GM19193 (cell line): ENCODE measurements at regions not wholly inside any gene's neighbourhood (a gene's known extent, or its start where the extent isn't known, plus 50 kb on each side); places are given as distances from the start of the nearest gene placed in this dataset.

Source experiments
- POLR2A ChIP-seq: IDR thresholded peaks from 4 replicates; pipeline ENCODE4 v1.6.1; 2011; ENCODE audit not compliant: insufficient read depth, insufficient read length; ENCODE audit errors: extremely low read depth

DNA sequence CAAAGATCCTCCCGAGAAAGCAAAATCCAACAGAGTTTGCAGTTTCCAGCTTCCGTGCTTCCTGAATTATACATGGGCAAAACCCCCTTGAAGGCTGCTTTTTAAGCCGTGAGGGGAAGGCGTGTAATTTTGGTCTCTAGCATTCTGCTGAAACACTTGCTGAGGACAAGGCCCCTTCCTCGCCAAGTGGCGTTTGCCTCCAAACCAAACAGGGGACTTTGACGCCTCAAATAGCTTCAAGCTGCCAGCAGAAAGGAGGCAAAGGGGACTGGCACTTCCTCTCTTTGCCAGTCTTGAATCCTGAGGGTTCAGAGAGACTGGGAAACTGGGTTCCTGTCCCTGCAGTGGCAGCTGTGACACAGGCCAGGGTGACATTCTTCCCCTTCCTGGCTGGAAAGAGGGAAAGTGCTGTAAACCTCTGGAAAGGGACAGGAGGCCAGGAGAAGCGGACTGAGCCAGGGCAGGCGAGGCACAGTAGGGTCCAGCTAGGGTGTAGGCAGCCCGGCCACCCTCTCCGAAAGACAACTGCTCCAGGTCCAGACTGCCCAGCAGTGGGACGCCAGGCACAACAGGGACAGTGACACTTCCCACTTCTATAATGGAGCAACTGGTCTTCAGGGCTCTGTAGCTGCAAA is 96.2 kb upstream of the MED13L start:
- TF ChIP-seq POLR2A: no peak

DNA sequence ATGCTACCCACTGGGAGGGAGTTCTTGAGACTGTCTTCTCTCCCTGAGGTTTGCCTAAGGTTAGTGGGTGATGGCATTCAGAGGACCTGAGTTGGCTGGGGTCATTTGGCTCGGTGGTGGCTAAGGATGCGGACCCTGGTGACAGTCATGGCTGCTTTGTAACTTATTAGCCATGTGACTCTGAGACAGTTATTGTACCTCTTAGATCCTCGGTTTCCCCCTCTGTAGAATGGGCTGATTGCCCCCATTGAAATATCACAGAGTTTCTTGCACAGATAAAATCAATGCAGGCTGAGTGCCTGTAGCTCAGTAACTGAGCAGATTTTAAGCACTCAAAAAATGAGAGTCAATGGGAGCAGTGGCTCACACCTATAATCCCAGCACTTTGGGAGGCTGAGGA is 96.7 kb upstream of the MED13L start:
- TF ChIP-seq POLR2A: no peak

DNA sequence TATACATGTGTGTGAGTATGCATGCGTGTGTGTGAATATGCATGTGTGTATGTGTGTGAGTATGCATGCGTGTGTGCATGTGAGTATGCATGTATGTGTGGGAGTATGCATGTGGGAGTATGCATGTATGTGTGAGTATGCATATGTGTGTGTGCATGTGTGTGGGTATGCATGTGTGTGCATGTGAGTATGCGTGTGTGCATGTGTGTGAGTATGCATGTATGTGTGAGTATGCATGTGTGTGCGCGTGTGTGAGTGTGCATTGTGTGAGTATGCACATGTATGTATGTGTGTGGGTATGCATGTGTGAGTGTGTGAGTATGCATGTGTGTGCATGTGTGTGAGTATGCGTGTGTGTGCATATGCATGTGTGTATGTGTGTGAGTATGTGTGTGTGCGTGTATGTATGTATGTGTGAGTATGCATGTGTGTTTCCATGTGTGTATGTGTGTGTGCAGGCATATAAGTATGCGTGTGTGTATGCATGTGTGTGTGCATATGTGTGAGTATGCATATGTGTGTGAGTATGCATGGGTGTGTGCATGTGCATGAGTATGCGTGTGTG is 97.9 kb upstream of the MED13L start:
- no peak for TF ChIP-seq POLR2A

GRCh38 chr12:116376354-116377193 is 99.1 kb upstream of the MED13L start:
- no peak for TF ChIP-seq POLR2A

DNA sequence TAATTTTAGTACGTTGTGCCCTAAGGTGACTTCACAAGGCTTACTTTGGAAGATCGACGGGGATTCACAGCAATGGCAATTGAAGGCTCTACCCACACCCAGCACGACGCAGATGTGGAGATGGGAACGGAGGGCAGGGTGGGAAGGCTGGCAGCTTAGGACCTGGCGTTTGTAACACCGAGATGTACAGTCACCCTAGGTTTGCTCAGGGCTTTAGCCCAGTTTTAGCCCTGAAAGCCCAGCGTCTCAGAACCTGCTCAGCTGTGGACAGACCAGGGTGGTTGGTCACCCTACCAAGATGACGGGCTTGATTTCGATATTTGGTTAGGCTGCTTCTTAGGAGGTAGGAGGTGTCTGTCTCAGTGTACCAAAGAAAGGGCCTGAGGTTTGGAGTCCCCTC is 100.5 kb upstream of the MED13L start:
- TF ChIP-seq POLR2A: no peak

DNA sequence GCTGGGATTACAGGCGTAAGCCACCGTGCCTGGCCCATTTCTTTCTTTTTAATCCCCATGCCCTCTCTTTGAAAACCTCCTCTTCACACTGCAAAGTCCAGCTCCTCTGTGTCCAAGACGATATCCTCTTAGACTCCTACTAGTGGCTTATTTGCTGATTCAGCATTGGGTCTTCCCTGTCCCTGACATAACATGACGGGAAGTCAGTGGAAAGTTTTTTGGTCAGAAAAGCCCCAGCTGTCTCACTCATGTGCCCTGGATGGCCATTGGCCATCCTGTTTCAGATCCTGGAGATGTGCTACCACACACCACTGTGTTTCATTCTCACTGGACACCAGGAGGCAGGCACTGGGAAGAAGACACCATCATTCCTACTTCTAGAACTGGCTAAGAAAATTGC is 102.6 kb upstream of the MED13L start:
- no peak for TF ChIP-seq POLR2A

GRCh38 chr12:116381240-116381743 is 103.8 kb upstream of the MED13L start:
- TF ChIP-seq POLR2A: no peak

GRCh38 chr12:116381744-116382685 is 104.5 kb upstream of the MED13L start:
- TF ChIP-seq POLR2A: no peak

GRCh38 chr12:116382686-116383530 is 105.4 kb upstream of the MED13L start:
- no peak for TF ChIP-seq POLR2A

GRCh38 chr12:116384175-116384574 is 106.7 kb upstream of the MED13L start:
- no peak for TF ChIP-seq POLR2A

GRCh38 chr12:116384691-116385485 is 107.4 kb upstream of the MED13L start:
- TF ChIP-seq POLR2A: no peak

- TF ChIP-seq POLR2A: no peak
These were observed 108.2 kb upstream of the MED13L start for GRCh38 chr12:116385486-116386217.
